Activated CD4-positive, alpha-beta T cell treated with anti-CD3 and anti-CD28 coated beads for 1 hour (primary cell): ENCODE measurements at regions not wholly inside any gene's neighbourhood (a gene's known extent, or its start where the extent isn't known, plus 50 kb on each side); places are given as distances from the start of the nearest gene placed in this dataset.

ENCODE experiments used
- DNase-seq: peaks from one replicate; pipeline ENCODE4 v3.0.0-alpha.2; 2020

GRCh38 chr12:126139355-126139754 lies 1074.1 kb downstream of the AACS start:
- DNase-seq: no peak

- DNase-seq: no peak
Measured at GRCh38 chr12:126144603-126145002, 1079.4 kb downstream of the AACS start.

DNA sequence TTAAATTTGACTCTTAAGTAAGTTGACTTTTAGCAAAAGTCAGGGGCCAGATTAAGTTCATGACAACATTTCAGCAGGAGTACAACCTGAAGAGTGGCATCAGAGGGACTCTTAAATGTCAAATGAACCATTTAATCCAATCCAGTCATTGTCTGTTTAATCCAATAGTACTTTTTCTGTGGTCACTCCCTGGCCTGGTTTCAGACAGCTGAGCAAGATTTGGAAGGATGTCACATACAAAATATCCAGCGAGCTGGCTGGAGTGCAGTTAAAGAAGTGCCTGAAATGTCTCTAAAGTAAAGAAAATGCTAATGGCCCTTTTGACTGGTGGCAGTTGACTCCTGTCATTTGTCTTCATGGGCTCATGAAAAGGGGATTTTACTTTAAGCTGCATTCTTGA lies 1082.1 kb downstream of the AACS start:
- DNase-seq: no peak

- DNase-seq: no peak
Measured at GRCh38 chr12:126156806-126157574, 1091.8 kb downstream of the AACS start.

- DNase-seq: no peak
Measured at GRCh38 chr12:126157575-126157966, 1092.3 kb downstream of the AACS start.

DNA sequence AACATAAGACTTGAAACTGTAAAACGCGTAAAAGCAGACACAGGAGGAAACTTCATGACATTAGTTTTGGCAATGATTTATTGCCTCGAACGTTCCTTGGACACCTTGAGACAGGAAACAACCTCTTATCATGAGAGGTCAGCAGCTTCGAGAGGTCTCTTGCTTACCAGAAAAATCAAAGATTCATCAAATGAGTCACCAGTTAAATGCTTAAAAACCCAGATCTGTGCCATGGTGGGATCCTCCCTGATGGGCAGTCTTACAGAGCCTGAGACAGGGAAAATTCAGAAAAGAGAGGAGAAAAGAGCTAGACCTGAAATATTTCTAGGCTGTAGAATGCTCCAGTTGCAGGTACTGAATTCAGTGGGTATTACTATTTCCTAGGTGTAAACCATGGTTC lies 1093.9 kb downstream of the AACS start:
- no peak for DNase-seq

GRCh38 chr12:126160912-126161311 lies 1095.7 kb downstream of the AACS start:
- DNase-seq: no peak

GRCh38 chr12:126163984-126164383 lies 1098.7 kb downstream of the AACS start:
- no peak for DNase-seq

GRCh38 chr12:126171937-126172559 lies 1106.8 kb downstream of the AACS start:
- no peak for DNase-seq

- DNase-seq: no peak
Measured at GRCh38 chr12:126182619-126183236, 1117.5 kb downstream of the AACS start.

DNA sequence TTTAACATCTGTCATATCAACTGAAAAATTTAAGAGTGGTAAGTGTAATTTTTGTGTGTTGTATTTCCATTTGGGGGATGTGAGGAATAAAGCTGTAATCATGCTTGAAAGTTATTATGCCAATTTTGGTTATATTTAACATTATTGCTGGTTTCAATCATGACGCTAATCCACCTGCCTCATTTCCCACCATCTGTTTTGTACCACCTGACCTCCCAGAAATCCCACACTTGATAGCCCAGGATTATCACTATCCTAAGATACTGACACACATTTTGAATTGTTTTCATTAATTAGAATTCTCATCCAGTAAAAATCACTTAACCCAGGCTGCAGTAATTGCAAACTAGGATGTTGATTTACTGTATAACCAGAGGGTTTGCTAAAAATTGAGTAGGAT lies 1119.8 kb downstream of the AACS start:
- DNase-seq: no peak

DNA sequence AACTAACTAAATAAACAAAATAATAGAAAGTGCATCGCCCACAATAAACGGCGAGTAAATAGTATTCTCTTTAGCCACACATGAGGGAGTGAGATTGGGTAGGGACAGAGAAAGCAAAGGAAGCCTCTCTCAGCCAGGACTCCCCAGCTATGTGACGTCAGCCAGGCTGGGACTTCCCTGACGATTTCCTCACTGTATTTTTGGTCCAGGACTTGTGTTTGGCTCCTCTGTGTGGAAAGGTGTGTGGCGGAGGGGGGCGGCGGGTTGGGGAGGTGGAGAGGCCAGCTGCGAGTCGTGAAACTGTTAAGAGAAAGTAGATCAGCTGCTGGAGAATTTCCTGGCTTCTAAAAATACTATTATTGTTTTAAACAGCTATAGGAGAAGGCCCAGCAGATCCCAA lies 1124.6 kb downstream of the AACS start:
- DNase-seq: no peak

- no peak for DNase-seq
Measured at GRCh38 chr12:126191031-126191891, 1126.0 kb downstream of the AACS start.

GRCh38 chr12:126191949-126192348 lies 1126.7 kb downstream of the AACS start:
- no peak for DNase-seq

DNA sequence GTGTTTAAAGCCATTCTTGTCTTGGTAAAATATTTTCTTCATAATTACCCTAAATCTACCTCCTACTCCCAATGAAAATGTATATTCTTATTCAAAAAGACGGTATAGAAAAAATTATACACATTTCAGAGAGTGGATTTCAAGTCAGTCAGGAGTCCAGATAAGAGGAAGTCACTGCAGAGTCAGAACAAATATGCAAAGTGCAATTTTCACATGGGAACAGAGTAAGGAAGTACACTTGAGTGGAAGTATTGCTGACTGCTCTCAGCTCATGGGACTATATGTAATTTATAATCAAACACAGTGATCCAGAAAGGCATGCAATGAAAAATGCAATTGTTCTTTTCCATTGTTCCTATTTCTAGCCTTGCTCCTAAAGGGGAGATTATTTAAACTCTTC lies 1128.0 kb downstream of the AACS start:
- no peak for DNase-seq

GRCh38 chr12:126196263-126196662 lies 1131.0 kb downstream of the AACS start:
- DNase-seq: no peak

- DNase-seq: no peak
Measured at GRCh38 chr12:126198516-126198915, 1133.3 kb downstream of the AACS start.

- DNase-seq: no peak
Measured at GRCh38 chr12:126198966-126199692, 1133.9 kb downstream of the AACS start.

DNA sequence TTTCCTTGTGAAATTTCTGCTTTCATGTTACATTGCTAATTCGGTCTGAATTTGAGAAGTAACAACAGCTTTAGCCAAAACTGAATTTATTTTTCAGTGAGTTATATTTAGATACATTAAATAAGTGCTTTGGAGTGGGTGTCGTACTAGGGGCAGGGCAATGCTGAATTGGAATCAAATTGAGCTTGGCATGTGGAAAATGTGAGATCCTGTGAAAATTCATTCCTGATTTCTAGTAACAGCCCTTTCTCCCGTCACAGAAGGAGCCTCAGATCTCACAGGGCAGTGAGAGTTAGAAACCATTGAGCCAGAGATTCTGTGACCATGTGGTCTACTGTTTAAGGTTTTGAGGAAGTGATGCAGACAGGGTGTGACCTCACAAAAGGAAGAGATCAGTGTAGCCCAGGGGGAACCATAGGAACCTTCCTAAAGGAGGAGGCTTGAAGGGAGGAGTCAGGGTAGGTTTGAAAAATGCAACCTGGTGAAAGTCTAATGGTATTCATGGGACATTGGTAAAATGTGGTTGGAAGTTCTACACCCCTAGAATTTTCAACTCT lies 1136.8 kb downstream of the AACS start:
- no peak for DNase-seq

DNA sequence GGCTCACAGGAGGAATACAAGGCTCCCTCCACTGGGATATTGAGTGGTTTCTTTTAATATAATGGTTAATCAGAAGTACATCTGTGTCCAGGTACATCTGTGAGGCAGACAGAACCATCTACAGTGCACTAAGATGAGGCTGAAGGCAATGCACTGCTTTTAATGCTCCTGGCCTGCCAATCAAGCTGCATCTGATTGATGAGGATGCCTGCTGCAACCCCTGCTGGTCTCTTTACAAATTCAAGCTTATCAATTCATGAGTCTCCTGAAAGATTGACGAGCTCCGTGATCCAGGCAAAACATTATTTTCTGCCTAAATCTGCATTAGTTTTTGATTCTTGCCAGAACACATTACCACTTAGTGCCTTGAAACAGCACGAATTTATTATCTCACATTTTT lies 1139.1 kb downstream of the AACS start:
- no peak for DNase-seq

DNA sequence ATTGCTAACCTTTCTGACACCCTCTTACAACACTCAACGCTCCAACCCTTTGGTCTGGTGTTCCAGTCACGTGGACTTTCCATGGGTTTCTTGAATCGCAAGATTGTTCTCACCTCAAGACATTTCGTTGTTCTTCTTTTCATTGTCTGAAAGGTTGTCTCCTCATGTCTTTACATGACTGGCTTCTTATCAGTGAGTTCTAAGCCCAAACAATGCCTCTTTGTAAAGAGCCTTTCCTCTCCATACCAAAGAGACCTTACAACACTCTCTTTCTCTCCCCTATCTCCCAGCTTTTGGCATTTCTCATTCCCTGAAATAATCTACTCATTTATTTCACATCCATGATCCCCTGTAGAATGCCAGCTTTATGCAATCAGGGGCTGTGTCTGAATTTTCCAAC lies 1144.8 kb downstream of the AACS start:
- DNase-seq: no peak

- no peak for DNase-seq
Measured at GRCh38 chr12:126210448-126210847, 1145.2 kb downstream of the AACS start.
